SK-N-DZ (cell line): ENCODE measurements at regions not wholly inside any gene's neighbourhood (a gene's known extent, or its start where the extent isn't known, plus 50 kb on each side); places are given as distances from the start of the nearest gene placed in this dataset.
"Not testable (repeated sequence)": the region's sequence is repeated elsewhere in the genome, so short reads cannot be mapped to it uniquely, and the experiment has no call there.

Source experiments
- DNase-seq: peaks from one replicate; pipeline ENCODE4 v3.0.0-alpha.2; 2015; ENCODE audit warnings: low spot score

DNA sequence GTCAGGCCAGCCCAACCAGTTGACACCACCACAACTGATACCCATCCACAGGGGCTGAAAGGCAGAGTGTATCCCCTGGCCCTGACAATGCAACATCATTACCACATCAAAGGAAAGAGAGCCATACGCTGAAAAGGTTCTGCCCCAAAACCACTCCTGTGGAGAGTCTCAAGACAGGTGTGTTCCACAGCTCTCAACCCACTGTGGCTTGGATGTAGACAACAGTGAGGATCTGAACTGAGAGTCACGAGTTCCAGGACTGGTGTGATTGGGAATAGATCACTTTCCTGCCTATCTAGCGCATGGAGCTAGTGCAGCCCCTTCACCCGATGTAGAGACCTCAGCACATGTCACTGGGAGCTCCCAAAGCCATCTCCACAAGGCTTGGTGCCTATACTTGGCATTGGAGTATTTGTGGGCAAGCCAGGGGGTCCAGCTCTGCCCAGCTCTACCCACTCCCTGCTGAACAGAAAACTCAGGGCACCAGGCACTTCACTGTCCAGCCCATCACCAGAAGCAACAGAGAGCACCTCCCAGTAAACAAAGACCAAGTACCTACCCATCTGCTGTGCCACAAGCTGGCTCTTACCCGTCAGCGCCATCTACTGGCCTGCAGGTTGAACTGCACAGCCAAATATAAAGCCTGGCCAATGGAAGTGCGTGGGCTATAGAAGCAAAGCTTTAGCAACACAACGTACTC lies 579.5 kb downstream of the UQCRFS1 start:
- DNase-seq: peak; percentile 13

DNA sequence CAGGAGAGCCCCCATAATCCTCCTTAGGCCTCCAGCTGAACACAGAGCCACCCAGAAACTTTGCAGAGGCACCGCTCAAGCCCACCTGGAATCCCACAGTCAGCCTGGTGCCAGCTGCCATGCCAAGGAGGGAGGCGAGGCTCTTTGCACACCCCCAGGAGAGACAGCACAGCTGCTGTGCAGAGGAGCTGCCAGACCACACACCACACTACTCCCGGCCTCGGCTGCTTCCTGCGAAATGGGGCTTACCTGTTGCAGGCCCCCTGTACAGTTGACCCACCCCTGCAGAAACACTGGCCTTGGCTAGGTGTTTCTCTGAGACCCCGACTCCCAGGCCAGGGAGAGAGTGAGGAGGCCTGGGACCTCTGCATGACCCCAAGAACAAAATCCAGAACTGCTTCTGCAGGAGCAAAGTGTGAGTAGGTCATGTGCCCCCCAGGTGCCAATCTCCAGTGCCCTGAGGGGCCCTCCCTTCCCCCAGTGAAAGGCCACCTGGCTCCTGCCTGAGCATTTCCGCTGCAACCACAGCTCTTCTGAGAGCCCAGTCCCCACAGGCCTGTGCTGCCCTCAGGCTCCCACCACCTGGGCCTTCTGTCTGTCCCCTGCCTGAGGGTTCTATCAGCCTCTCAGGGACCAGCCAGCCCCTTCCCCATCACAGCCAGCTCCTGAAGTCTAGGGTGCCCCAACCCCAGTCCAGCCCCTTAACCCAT lies 580.4 kb downstream of the UQCRFS1 start:
- no peak for DNase-seq

DNA sequence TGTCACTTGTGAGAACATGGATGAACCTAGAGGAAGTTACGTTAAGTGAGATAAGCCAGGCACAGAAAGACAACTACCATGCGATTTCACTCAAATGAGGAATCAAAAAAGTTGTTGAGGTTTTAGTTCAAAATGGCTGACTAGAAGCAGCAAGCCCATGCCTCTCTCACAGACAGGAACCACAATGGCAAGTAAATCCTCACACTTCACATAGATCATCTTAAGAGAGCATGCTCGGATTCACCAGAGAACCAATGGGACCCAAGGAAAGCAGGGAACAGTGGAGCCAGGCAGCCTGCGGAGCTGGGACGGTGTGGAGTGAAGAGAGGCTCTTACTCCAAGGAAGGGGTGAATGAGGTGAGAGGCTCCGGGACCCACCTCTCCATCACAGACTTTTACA lies 581.0 kb downstream of the UQCRFS1 start:
- DNase-seq: no peak

DNA sequence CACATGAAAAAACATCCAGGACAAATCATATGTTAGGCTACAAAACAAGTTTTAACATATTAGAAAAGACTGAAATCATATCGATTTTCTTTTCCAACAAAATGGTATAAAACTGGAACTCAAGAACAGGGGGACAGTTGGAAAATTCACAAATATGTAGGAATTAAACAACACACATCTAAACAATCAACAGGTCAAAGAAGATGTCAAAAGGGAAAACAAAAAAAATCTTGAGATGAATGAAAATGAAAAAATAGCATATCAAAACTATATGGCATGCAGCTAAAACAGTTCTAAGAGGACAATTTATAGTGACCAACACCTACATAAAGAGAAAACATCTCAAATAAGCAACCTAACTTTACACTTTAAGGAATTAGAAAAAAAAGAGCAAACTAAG lies 585.3 kb downstream of the UQCRFS1 start:
- DNase-seq: no peak

DNA sequence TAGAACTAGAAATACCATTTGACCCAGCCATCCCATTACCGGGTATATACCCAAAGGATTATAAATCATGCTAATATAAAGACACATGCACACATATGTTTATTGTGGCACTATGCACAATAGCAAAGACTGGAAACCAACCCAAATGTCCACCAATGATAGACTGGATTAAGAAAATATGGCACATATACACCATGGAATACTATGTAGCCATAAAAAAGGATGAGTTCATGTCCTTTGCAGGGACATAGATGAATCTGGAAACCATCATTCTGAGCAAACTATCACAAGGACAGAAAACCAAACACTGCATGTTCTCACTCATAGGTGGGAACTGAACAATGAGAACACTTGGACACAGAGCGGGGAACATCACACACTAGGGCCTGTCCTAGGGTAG lies 586.5 kb downstream of the UQCRFS1 start:
- not testable (repeated sequence) for DNase-seq

DNA sequence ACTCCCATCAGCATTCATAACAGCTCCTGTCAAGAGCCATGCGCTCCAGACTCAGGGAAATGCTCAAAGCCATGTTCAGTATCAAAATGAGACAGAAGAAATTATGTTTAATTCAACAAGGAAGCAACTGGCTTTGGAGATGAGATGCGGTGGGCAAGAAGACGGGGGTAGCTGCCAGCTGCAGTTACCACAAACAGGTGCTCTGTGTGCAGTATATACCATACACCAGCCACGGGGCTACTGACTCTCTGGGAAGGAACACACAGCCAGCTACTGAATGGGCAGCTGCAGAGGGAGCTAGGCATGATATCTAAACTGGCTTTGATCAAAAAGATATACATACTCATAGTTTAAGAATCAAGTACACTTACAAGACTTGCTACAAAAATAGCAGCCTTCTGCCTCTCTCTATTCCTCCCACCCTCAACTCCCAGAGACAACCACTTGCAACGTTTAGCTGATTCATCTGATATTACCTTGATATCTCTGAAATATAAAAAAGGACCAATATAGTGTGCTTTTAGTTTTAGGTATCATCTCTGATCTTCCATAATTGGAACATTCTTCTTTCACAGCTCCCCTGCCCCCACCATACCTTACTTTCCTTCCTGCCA lies 593.0 kb downstream of the UQCRFS1 start:
- no peak for DNase-seq

DNA sequence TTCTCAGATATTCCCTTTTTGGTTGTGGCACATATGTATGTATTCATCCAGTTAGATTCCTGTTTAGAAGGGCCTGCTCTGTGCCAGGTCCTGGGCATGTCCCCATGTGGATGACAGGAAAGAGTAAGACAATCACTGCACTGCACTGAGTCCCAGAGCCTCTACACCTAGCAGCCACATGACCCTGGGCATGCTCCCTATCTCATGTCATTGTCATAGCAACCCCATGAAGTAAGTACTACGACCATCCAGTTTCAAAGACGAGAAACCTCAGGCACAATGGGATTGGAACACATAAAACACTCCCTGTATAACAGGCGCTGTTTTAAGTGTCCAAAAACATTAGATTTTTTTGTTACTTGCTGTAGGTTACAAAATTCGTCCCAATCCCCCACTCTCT lies 594.4 kb downstream of the UQCRFS1 start:
- DNase-seq: no peak

DNA sequence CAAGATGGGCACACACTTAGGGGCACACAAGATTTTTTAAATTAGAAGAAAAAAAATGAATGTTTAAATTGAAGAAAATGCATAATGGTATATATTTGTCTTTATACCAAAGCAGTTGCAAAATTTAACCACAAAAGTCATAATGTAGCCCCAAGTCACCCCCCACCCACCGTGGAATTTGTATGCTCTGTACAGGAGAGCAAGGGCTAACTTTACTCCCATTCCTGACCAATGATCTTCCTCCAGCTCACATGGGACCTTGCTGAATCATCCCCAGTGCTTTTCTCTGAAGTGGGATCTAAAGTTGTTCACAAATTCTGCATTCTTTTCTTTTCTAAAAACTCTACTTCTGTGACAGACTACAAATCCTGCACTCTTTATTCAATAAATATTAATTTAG lies 597.0 kb downstream of the UQCRFS1 start:
- DNase-seq: no peak

DNA sequence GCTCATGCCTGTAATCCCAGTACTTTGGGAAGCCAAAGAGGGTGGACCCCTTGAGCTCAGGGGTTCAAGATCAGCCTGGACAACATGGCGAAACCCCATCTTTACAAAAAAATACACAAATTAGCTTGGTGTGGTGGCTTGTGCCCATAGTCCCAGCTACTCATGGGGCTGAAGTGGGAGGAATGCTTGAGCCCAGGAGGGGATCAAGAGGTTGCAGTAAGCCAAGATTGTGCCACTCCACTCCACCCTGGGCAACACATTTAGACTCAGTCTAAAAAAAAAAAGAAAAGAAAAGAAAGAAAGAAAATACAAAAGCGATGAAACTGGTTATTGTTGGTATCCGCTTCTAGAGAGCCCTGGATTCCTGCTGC lies 597.4 kb downstream of the UQCRFS1 start:
- DNase-seq: no peak

DNA sequence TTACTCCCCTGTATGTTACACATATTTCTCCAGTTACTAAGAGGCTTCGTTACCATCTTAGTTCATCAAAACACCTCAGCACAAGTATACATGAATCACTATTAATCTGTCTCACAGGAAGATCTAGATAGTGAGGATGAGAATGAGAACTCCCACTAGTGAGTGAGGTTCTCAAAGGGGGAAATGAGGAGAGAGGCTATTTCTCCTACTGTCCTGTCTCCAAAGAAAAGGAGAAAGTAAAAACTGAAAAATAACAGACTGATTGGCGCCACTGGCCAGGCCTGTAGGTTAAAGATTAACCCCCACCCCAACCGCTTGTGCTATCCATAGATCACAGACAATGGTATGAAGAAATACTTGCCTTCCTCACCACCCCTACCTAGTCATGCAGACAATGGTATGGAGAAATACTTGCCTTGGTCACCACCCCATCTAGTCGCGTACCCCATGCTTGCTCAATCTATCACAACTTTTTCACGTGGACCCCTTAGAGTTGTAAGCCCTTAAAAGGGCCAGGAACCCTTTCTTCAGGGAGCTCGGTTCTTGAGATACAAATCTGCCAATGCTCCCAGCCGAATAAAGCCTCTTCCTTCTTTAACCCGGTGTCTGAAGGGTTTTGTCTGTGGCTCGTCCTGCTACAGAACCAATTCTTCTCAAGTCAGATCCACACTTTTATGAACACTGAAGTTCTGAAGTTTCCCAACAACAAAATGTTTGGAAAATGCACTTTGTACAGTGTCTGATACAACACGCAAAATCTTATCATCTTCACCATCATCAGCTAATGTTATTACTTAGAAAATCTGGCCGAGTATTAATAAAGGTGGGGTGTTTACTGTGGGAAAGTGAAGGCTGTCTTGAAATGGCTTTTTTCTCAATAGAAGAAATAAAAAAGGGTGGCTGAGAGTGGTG lies 598.1 kb downstream of the UQCRFS1 start:
- DNase-seq: no peak

DNA sequence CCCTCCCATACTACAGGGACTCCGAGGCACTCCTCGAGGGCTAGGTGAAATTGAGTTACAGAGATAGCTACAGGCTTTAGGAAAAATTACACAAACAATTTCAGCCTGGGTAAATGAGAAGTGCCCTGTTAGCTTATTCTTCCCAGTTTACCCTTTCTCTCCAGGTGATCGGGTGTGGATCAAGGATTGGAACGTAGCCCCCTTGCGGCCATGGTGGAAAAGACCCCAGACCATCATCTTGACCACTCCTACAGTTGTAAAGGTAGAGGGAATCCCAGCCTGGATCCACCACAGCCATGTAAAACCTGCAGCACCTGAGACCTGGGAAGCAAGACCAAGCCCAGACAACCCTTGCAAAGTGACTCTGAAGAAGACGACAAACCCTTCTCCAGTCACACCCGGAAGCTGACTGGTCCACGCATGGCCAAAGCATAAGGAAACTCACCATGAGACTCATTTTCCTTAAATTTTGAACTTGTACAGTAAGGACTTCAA lies 600.6 kb downstream of the UQCRFS1 start:
- no peak for DNase-seq

DNA sequence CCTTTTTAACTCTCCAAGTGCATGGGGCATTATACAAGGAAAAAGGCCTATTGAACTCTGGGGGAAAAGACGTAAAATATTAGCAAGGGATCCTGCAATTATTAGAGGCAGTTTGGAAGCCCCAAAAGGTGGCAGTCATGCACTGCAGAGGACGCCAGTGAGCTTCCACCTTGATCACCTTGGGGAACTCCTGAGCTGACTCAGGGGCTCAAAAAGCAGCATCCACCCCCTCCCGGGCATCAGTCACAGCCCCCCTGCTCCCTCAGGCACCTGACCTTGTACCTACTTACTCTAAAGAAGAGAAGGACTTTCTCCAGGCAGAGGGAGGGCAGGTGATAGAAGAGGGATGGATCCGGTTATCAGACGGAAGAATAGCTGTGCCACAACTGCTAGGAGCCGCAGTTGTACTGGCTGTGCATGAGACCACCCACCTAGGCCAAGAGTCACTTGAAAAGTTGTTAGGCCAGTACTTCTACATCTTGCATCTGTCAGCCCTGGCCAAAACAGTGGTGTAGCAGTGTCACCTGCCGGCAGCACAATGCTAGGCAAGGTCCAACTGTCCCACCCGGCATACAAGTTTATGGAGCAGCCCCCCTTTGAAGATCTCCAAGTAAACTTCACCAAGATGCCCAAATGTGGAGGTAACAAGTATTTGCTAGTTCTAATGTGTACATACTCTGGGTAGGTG lies 601.6 kb downstream of the UQCRFS1 start:
- DNase-seq: not testable (repeated sequence)

DNA sequence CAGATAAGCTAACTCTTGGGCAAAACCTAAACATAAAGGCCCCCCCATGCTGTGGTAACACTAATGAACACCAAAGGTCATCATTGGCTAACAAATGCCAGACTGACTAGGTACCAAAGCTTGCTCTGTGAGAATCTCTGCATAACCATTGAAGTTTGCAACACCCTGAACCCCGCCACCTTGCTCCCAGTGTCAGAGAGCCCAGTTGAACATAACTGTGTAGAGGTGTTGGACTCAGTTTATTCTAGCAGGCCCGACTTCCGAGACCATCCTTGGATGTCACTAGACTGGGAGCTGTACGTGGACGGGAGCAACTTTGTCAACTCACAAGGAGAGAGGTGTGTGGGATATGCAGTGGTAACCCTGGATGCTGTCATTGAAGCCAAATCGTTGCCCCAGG lies 602.2 kb downstream of the UQCRFS1 start:
- no peak for DNase-seq

DNA sequence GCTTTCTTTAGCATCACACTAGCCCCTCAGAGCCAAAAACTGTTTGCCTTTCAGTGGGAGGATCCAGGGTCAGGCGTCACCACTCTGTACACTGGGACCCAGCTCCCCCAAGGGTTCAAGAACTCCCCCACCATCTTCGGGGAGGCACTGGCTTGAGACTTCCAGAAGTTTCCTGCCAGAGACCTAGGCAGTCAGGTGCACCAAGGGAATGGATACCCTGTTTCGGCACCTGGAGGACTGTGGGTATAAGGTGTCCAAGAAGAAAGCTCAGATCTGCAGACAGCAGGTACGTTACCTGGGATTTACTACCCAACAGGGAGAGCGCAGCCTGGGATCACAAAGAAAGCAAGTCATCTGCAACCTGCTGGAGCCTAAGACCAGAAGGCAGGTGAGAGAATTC lies 603.0 kb downstream of the UQCRFS1 start:
- no peak for DNase-seq

DNA sequence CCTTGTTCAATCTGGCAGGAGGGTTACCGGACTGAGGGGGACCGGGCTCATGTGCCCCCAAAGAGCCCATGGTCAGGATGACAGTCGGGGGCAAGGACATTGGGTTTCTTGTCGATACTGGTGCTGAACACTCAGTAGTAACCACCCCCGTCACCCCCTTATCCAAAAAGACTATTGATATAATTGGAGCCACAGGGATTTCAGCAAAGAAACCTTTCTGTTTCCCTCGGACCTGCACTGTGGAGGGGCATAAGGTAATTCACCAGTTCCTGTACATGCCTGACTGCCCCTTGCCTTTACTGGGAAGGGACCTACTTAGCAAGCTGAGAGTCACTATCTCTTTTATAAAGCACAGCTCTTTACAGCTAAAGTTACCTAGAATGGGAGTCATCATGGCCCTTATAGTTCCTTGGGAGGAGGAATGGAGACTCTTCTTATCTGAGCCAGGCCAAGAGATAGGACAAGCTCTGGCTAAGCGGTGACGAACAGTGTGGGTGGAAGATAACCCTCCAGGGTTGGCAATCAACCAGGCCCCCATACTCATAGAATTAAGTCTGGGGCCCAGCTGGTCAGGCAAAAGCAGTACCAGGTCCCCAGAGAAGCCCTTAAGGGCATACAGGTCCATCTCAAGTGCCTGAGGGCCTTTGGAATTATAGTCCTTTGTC lies 603.7 kb downstream of the UQCRFS1 start:
- no peak for DNase-seq

DNA sequence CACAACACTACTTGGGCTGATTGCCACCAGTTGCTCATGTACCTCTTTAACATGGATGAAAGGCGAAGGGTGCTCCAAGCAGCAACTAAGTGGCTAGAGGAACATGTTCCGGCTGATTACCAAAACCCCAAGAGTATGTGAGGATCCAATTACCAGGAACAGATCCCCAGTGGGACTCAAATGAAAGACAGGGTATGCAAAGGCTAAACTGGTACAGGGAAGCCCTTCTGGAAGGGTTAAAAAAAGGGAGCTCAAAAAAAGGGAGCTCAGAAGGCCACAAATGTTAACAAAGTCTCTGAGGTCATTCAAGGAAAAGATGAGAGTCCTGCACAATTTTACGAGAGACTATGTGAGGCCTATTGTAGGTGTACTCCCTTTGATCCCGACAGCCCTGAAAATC lies 604.7 kb downstream of the UQCRFS1 start:
- no peak for DNase-seq

DNA sequence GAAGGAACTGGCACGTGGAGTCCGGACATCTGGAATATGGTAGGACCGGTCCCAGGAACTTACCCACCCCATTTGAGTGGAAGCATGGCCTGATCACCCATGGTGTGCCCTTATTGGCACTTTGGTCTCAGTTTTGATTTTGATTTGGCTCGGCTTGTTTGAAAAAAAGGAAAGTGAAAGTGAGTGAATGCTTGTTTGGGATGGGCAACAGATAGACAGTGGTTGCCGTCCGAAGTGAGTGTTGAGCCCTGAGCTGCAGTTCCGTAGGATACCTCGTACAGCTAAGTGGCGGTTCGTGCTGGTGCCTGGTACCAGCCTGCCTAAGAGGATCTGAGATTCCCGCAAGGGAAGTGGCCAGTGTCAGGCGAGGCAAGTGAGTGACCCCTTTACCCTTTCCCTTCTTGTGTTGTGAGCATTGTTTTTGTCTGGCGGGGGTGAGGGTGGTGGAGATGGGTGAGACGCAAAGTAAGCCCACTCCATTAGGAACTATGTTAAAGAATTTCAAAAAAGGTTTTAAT lies 605.8 kb downstream of the UQCRFS1 start:
- no peak for DNase-seq

DNA sequence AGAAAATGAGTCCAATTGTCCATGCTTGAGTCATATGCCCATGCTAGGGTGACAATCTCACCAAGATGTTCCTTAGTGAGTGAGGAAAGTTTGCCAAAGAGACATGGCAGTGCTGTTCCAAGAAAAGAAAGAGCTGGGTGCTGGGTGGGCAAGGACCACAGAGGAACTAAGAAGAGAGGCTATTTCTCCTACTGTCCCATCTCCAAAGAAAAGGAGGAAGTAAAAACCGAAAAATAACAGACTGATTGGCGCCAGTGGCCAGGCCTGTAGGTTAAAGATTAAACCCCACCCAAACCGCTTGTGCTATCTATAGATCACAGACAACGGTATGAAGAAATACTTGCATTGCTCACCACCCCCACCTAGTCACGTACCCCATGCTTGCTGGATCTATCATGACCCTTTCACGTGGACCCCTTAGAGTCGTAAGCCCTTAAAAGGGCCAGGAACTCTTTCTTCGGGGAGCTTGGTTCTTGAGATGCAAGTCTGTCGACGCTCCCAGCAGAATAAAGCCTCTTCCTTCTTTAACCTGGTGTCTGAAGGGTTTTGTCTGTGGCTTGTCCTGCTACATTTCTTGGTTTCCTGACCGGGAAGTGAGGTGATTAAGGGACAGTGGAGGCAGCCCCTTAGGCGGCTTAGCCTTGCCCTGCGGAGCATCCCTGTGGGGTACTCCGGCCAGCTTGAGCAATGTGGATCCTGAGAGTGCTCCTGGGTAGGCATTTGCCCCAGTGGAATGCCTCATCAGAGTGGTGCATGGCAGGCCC lies 606.5 kb downstream of the UQCRFS1 start:
- no peak for DNase-seq

DNA sequence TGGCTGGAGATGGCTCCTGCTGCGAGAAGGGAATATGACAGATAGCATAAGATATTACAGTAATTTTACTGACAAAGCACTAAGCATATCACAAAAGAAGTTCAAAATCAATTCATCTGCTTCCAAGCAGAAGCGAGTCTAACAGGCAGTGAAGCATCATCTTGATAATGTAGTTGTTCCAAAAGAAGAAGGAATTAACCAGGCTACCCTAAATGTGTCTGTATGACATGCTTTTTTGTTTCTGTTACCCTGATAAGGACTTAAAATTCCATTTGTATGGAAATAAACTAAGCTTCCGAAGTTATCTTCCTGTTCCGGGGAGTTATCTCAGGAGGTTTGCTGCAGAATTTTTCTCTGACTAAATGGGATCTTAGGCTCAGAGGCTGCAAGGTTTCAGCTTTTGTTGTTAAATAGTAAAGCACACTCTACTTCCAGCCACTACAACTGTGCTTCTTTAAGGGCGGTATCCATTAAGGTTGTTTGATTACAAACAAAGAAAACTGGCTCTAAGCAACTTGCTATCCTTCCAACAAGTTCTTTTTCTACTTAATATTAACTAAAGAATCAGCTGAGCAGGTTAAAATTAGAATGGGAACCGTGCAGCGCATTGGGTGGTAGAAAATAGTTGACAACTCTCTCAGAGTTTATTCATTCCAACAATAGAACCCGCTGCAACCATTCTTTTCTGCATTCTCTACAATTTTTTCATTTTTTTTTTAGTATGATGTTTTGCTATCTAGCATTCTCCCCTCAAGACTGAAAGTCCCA lies 607.3 kb downstream of the UQCRFS1 start:
- no peak for DNase-seq
